ENCODE measurements at regions not wholly inside any gene's neighbourhood (a gene's known extent, or its start where the extent isn't known, plus 50 kb on each side); places are given as distances from the start of the nearest gene placed in this dataset.

GRCh38 chr10:3709456-3710060 is 75.5 kb downstream of the KLF6 start:
- WGBS, 2 donors = 75 to 89% methylated on average over 4 of the region's 4 CpGs
- DNase-seq = no peak
- H3K36me3 ChIP-seq (ENCODE audit: low read depth, missing control alignments) = no peaks in the 10 kb centered on the region
- H3K4me1 ChIP-seq = no peaks in the 10 kb centered on the region
- no peak overlapping the region for H3K4me3 ChIP-seq
- no peak overlapping the region for H3K27ac ChIP-seq
- TF ChIP-seq POLR2A (IDR thresholded peaks at IDR 0.05) (no peak), CTCF (IDR thresholded peaks at IDR 0.05) (no peak)
- intact Hi-C loops (cut with DNase I; ENCODE audit: low total_unique reads) = no loop called here
- H3K27me3 ChIP-seq = no peaks in the 10 kb centered on the region
- no peaks in the 10 kb centered on the region for H3K9me3 ChIP-seq

GRCh38 chr10:3708852-3709251 is 76.2 kb downstream of the KLF6 start:
- intact Hi-C loops (cut with DNase I; ENCODE audit: low total_unique reads) = no loop called here
- Histone ChIP-seq H3K27me3 (no peaks in the 10 kb centered on the region), H3K27ac (no peak overlapping the region), H3K9me3 (no peaks in the 10 kb centered on the region), H3K4me1 (no peaks in the 10 kb centered on the region), H3K36me3 (ENCODE audit: low read depth, missing control alignments) (no peaks in the 10 kb centered on the region), H3K4me3 (no peak overlapping the region)
- 71 to 75% methylated on average over 6 of the region's 6 CpGs for WGBS, 2 donors
- no peak for DNase-seq
- TF ChIP-seq POLR2A (IDR thresholded peaks at IDR 0.05) = no peak
- no peak for TF ChIP-seq CTCF (IDR thresholded peaks at IDR 0.05)

DNA sequence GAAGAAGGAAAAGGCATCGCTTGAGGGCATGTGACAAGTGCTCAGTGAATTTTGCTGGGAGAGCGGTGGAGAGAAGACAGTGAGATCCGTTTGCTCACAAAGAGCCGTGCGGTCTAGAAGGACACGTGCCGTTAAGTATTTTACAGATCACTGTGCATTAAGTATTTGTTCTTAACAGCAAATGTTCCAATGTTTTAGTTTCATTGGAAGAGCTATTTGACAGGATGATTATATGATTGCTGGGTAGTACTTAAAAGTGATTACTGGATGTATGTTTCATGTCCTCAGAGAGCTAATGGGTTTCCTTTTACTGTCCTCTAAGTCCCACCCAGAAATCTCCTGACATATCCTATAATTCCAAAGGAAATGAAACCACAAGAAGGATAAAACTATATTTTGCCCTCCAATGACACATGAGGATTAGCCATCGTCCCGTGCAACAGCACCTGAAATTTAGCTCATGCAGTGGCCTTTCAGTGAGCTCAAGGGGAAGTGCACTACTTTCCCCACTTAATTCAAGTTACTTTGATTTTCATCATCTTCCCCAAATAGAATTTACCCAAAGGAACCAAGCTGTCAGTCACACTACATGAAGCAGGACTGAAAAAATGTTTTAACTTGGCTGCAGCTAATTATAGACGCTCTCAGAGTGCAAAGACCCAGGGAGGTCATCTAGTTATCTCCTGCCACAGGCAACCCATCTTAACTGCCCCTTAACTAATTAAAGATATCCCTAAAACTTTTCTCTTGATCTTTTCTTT is 80.3 kb downstream of the KLF6 start:
- no peaks in the 10 kb centered on the region for H3K36me3 ChIP-seq (ENCODE audit: low read depth, missing control alignments)
- H3K9me3 ChIP-seq = no peaks in the 10 kb centered on the region
- DNase-seq = no peak
- TF ChIP-seq POLR2A (IDR thresholded peaks at IDR 0.05) = no peak
- no peak for TF ChIP-seq CTCF (IDR thresholded peaks at IDR 0.05)
- no peaks in the 10 kb centered on the region for H3K27me3 ChIP-seq
- intact Hi-C loops (cut with DNase I; ENCODE audit: low total_unique reads) = no loop called here
- no peaks in the 10 kb centered on the region for H3K4me1 ChIP-seq
- H3K4me3 ChIP-seq = no peak overlapping the region
- 78 to 89% methylated on average over 10 of the region's 10 CpGs for WGBS, 2 donors
- H3K27ac ChIP-seq = no peak overlapping the region

DNA sequence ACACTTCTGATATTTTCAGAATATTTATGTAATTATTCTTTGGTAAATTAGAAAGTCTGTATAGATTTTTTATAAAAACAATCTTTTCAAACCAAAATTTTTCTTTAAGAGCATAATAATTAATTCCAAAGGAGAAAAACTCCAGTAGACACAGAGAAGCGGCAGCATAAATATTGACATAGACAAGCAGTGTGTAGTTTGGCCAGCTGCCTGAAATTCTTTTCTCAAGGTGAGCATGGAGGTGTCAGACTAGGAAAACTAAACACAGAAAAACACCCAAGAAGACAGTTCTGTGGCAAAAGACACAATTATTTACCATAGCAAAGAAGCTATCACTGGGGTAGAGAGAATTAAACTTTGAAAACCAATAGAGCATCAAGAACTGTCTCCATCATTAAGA is 82.4 kb downstream of the KLF6 start:
- TF ChIP-seq POLR2A (IDR thresholded peaks at IDR 0.05) = no peak
- TF ChIP-seq CTCF (IDR thresholded peaks at IDR 0.05) = no peak
- Histone ChIP-seq H3K4me3 (no peak overlapping the region), H3K27ac (no peak overlapping the region), H3K27me3 (no peaks in the 10 kb centered on the region), H3K36me3 (ENCODE audit: low read depth, missing control alignments) (no peaks in the 10 kb centered on the region), H3K4me1 (no peaks in the 10 kb centered on the region), H3K9me3 (no peaks in the 10 kb centered on the region)
- 94 to 98% methylated on average over 1 of the region's 1 CpG for WGBS, 2 donors
- intact Hi-C loops (cut with DNase I; ENCODE audit: low total_unique reads) = no loop called here
- DNase-seq = no peak
